GM18507 (cell line): ENCODE measurements at regions not wholly inside any gene's neighbourhood (a gene's known extent, or its start where the extent isn't known, plus 50 kb on each side); places are given as distances from the start of the nearest gene placed in this dataset.
A peak's percentile ranks its signal among the peaks of the same experiment; 100 is the strongest.
"Not testable (repeated sequence)": the region's sequence is repeated elsewhere in the genome, so short reads cannot be mapped to it uniquely, and the experiment has no call there.

Experiments
- DNase-seq: peaks from one replicate; pipeline ENCODE4 v3.0.0; 2011; ENCODE audit warnings: low read depth; ENCODE audit not compliant: insufficient read length; ENCODE audit errors: extremely low spot score
- FAIRE-seq: peaks from 2 replicates; lab custom pipeline; 2011; peaks lifted over from hg19 to GRCh38; lab: Jason Lieb, UNC

- no peak for FAIRE-seq
- no peak for DNase-seq
Measured at GRCh38 chr10:30560326-30560725, 69.2 kb downstream of the LYZL2 start.

DNA sequence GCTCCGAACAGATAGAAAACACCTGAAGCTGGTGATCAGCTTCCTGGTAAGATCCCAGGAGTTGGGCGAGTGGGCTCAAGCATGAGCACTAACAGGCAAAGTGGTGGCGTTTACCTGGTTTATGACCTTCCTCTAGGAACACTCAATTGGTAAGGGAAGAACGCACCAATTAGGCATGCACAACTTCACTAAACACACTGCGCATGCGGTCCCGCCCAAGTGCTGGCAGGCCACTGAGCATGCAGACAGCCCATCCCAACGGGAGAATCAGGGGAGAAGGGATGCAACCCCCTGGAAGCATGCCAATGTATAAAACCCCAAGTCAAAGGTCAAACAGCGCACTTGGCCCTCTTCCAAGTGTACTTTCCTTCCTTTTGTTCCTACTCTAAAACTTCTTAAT is 70.4 kb downstream of the LYZL2 start:
- DNase-seq, result no peak
- no peak for FAIRE-seq

DNA sequence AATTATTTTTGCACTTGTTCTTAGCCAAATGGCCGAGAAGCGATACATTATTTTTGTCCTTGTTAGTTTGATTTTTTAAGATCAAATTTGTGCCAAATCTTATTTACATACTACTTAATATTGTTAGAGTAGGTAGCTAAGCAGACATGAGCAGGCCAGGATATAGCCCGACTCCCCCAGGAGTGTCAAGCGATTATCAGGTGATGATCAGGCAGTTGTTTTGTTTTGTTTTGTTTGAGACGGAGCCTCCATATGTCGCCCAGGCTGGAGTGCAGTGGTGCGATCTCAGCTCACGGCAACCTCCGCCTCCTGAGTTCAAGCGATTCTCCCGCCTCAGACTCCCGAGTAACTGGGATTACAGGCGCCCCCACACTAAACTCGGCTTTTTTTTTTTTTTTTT is 71.1 kb downstream of the LYZL2 start:
- no peak for FAIRE-seq
- DNase-seq, result no peak

- FAIRE-seq, result no peak
- DNase-seq, result no peak
Measured at GRCh38 chr10:30557884-30558283, 71.7 kb downstream of the LYZL2 start.

GRCh38 chr10:30556189-30556588 is 73.4 kb downstream of the LYZL2 start:
- FAIRE-seq (no peak), DNase-seq (no peak)

- DNase-seq (no peak), FAIRE-seq (no peak)
Measured at GRCh38 chr10:30555465-30555864, 74.1 kb downstream of the LYZL2 start.

GRCh38 chr10:30554440-30554825 is 75.1 kb downstream of the LYZL2 start:
- no peak for DNase-seq
- FAIRE-seq, result no peak

GRCh38 chr10:30553626-30554439 is 75.7 kb downstream of the LYZL2 start:
- DNase-seq, result no peak
- FAIRE-seq, result no peak

DNA sequence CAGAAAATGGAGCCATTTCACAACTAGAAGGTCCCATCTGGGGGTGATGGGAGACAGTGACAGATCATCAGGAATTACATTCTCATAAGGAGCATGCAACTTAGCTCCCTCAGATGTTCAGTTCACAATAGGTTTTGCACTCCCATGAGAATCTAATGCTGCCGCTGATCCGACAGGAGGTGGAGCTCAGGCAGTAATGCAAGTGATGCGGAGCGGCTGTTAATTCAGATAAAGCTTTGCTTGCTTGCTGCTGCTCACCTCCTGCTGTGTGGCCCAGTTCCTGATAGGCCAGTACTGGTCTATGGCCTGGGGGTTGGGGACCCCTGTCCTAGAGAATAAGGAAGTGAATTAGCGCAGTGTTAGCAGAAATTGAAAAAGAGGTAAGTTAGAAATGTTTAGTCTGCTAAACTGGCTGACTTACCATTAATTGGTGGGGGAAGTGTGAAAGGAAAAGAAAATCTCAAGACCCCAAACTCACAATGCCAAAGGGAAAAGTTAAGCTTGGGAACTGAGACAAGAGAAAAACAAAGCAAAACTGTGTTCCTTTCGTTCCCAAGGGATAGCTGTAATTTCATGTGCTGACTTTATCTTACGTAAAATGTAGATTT is 76.4 kb downstream of the LYZL2 start:
- FAIRE-seq (no peak), DNase-seq (no peak)

- DNase-seq (no peak), FAIRE-seq (no peak)
Measured at GRCh38 chr10:30550967-30551815, 78.4 kb downstream of the LYZL2 start.

- not testable (repeated sequence) for DNase-seq, FAIRE-seq
Measured at GRCh38 chr10:30549134-30549687, 80.3 kb downstream of the LYZL2 start.

DNA sequence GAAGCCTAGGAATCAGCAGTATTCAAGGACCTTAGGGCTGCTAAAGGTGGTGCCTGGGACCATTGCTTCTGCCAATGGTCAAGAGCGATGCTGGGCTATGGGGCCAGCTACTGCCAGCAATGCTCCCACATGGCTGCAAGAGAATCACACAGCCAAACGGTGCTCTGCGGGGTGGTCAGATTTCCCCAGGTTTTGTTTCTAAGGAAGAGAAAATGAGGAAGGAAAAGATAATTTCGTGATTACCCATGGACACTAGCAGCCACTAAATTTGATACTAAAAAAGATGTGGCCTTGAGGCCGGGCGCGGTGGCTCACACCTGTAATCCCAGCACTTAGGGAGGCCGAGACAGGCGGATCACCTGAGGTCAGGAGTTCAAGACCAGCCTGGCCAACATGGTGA is 83.0 kb downstream of the LYZL2 start:
- FAIRE-seq, result no peak
- DNase-seq, result no peak

- no peak for DNase-seq
- no peak for FAIRE-seq
Measured at GRCh38 chr10:30542895-30543288, 86.7 kb downstream of the LYZL2 start.

- peak; percentile 56 for FAIRE-seq
- DNase-seq, result no peak
Measured at GRCh38 chr10:30542001-30542894, 87.3 kb downstream of the LYZL2 start.

- FAIRE-seq (no peak), DNase-seq (no peak)
Measured at GRCh38 chr10:30540276-30540675, 89.3 kb downstream of the LYZL2 start.

GRCh38 chr10:30538086-30538485 is 91.5 kb downstream of the LYZL2 start:
- no peak for FAIRE-seq
- DNase-seq, result no peak

DNA sequence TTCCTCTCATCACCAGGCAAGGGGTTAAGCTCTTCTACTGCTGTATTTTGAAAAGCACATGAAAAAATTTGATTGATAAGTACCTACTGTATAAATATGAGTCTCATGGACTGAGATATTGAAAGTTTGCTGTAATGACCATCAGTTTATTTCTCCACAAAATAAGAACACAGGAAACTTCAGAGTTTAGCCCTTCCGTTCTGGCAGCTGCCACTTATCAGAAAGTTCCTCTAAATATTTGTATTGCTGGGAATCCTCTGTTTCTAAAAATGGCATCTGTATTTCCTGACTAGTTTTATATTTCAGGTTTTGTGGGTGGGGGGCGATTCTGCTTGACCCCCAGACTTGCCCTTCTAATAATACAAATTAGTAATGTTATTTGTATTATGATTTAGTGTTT is 92.0 kb downstream of the LYZL2 start:
- FAIRE-seq, result no peak
- DNase-seq, result no peak

GRCh38 chr10:30537158-30537557 is 92.4 kb downstream of the LYZL2 start:
- not testable (repeated sequence) for FAIRE-seq, DNase-seq

DNA sequence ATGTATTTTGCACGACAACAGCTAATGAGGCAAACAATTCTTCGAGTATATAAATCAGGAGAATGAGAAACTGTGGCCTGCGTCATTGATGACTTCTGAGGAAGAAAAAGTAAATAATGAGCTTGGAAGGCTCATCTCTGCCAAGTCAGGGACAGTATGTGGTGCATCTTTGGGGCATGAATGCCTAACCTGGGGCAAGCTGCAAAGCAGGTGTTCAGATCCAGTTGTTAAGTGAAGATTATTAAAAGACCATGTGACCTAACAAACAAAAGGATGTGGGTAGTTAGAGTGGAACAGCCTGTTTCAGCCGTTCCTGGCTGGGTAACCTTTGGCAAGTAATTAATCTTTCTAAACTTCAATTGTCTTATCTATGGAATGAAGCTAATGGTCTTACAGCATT is 93.0 kb downstream of the LYZL2 start:
- no peak for DNase-seq
- FAIRE-seq, result no peak
